SIG-M5 treated with dmso at 0.1 percent for 504 hours (cell line): ENCODE measurements at regions not wholly inside any gene's neighbourhood (a gene's known extent, or its start where the extent isn't known, plus 50 kb on each side); places are given as distances from the start of the nearest gene placed in this dataset.
"Not testable (repeated sequence)": the region's sequence is repeated elsewhere in the genome, so short reads cannot be mapped to it uniquely, and the experiment has no call there.

Experiments
- DNase-seq: peaks from one replicate; lab custom pipeline; 2025; ENCODE audit not compliant: unreplicated experiment; lab: John Stamatoyannopoulos, UW

- DNase-seq = no peak
Observed at GRCh38 chr14:45633220-45633984, 380.4 kb upstream of the MIS18BP1 start.

GRCh38 chr14:45621731-45622130 lies 368.7 kb upstream of the MIS18BP1 start:
- no peak for DNase-seq

- DNase-seq = no peak
Observed at GRCh38 chr14:45619831-45620230, 366.8 kb upstream of the MIS18BP1 start.

- DNase-seq = peak; percentile 42
Observed at GRCh38 chr14:45610318-45610717, 357.3 kb upstream of the MIS18BP1 start.

GRCh38 chr14:45587142-45587541 lies 334.1 kb upstream of the MIS18BP1 start:
- DNase-seq = no peak

- DNase-seq = no peak
Observed at GRCh38 chr14:45559626-45560025, 306.6 kb upstream of the MIS18BP1 start.

- no peak for DNase-seq
Observed at GRCh38 chr14:45558183-45558582, 305.2 kb upstream of the MIS18BP1 start.

- DNase-seq = no peak
Observed at GRCh38 chr14:45553981-45554380, 301.0 kb upstream of the MIS18BP1 start.

GRCh38 chr14:45551240-45551820 lies 298.3 kb upstream of the MIS18BP1 start:
- DNase-seq = not testable (repeated sequence)

- DNase-seq = no peak
Observed at GRCh38 chr14:45531022-45531421, 278.0 kb upstream of the MIS18BP1 start.

GRCh38 chr14:45526715-45527549 lies 273.9 kb upstream of the MIS18BP1 start:
- peak; percentile 47 for DNase-seq

GRCh38 chr14:45519766-45520165 lies 266.8 kb upstream of the MIS18BP1 start:
- DNase-seq = no peak

- DNase-seq = no peak
Observed at GRCh38 chr14:45492876-45493275, 239.9 kb upstream of the MIS18BP1 start.

- no peak for DNase-seq
Observed at GRCh38 chr14:45491914-45492313, 238.9 kb upstream of the MIS18BP1 start.

- DNase-seq = no peak
Observed at GRCh38 chr14:45486599-45486998, 233.6 kb upstream of the MIS18BP1 start.

- DNase-seq = no peak
Observed at GRCh38 chr14:45467023-45467422, 214.0 kb upstream of the MIS18BP1 start.

- no peak for DNase-seq
Observed at GRCh38 chr14:45434221-45434620, 181.2 kb upstream of the MIS18BP1 start.

GRCh38 chr14:45426685-45427282 lies 173.8 kb upstream of the MIS18BP1 start:
- peak; percentile 76 for DNase-seq

- DNase-seq = no peak
Observed at GRCh38 chr14:45406942-45407341, 153.9 kb upstream of the MIS18BP1 start.

- DNase-seq = no peak
Observed at GRCh38 chr14:45400950-45401640, 148.1 kb upstream of the MIS18BP1 start.

- DNase-seq = no peak
Observed at GRCh38 chr14:45400509-45400908, 147.5 kb upstream of the MIS18BP1 start.
